Neural crest cell (in vitro differentiated cells): ENCODE measurements at regions not wholly inside any gene's neighbourhood (a gene's known extent, or its start where the extent isn't known, plus 50 kb on each side); places are given as distances from the start of the nearest gene placed in this dataset.

Experiments used
- DNase-seq: peaks from one replicate; pipeline ENCODE4 v3.0.0; 2021; ENCODE audit warnings: low read depth, mixed read lengths, low spot score
- H3K27ac Mint-ChIP-seq: one replicate; pipeline ENCODE4 v1.8.0; 2021; ENCODE audit warnings: mild to moderate bottlenecking, mixed read lengths; ENCODE audit not compliant: unreplicated experiment
- H3K27me3 Mint-ChIP-seq: 2 replicates; pipeline ENCODE4 v1.8.0; 2021; ENCODE audit warnings: low read depth, mild to moderate bottlenecking, mixed read lengths
- H3K36me3 Mint-ChIP-seq: 2 replicates; pipeline ENCODE4 v1.8.0; 2021; ENCODE audit warnings: low read depth, mild to moderate bottlenecking, mixed read lengths
- H3K4me1 Mint-ChIP-seq: 2 replicates; pipeline ENCODE4 v1.8.0; 2021; ENCODE audit warnings: mixed read lengths
- H3K4me3 Mint-ChIP-seq: one replicate; pipeline ENCODE4 v1.8.0; 2021; ENCODE audit warnings: mild to moderate bottlenecking, mixed read lengths
- H3K9me3 Mint-ChIP-seq: 2 replicates; pipeline ENCODE4 v1.8.0; 2021; ENCODE audit warnings: mixed read lengths
- CTCF ChIP-seq: fragments of 200-600 bp; sonication (generic); conservative IDR thresholded peaks from 2 replicates; pipeline ENCODE4 v1.5.0; 2021; ENCODE audit warnings: antibody characterized with exemption, mild to moderate bottlenecking

- Mint-ChIP-seq H3K9me3 (peaks cover 4% of the 10 kb centered on the region), H3K4me3 (no peak overlapping the region), H3K4me1 (no peaks in the 10 kb centered on the region), H3K27me3 (no peaks in the 10 kb centered on the region), H3K36me3 (no peaks in the 10 kb centered on the region), H3K27ac (no peak overlapping the region)
- no peak for TF ChIP-seq CTCF
- DNase-seq = no peak
These were observed 110.7 kb upstream of the CTSC start for GRCh38 chr11:88448131-88448670.

GRCh38 chr11:88447281-88447680 lies 109.7 kb upstream of the CTSC start:
- H3K36me3 Mint-ChIP-seq = no peaks in the 10 kb centered on the region
- peaks cover 4% of the 10 kb centered on the region for H3K9me3 Mint-ChIP-seq
- H3K27ac Mint-ChIP-seq = no peak overlapping the region

GRCh38 chr11:88439356-88439755 lies 101.8 kb upstream of the CTSC start:
- TF ChIP-seq CTCF = no peak
- Mint-ChIP-seq H3K27ac (no peak overlapping the region), H3K9me3 (peaks cover 10% of the 10 kb centered on the region)

More at GRCh38 chr11:88447281-88447680, 109.7 kb upstream of the CTSC start:
- TF ChIP-seq CTCF = no peak
- Mint-ChIP-seq H3K27me3 (no peaks in the 10 kb centered on the region), H3K4me1 (no peaks in the 10 kb centered on the region), H3K4me3 (no peak overlapping the region)
- no peak for DNase-seq

GRCh38 chr11:88438721-88439120 lies 101.2 kb upstream of the CTSC start:
- Mint-ChIP-seq H3K4me1 (no peaks in the 10 kb centered on the region), H3K9me3 (peaks cover 10% of the 10 kb centered on the region), H3K36me3 (no peaks in the 10 kb centered on the region), H3K27ac (no peak overlapping the region), H3K4me3 (no peak overlapping the region), H3K27me3 (no peaks in the 10 kb centered on the region)
- DNase-seq = no peak
- TF ChIP-seq CTCF = no peak

More at GRCh38 chr11:88439356-88439755, 101.8 kb upstream of the CTSC start:
- H3K27me3 Mint-ChIP-seq = no peaks in the 10 kb centered on the region
- no peaks in the 10 kb centered on the region for H3K36me3 Mint-ChIP-seq
- DNase-seq = no peak
- H3K4me1 Mint-ChIP-seq = no peaks in the 10 kb centered on the region
- H3K4me3 Mint-ChIP-seq = no peak overlapping the region

- no peaks in the 10 kb centered on the region for H3K36me3 Mint-ChIP-seq
- H3K27ac Mint-ChIP-seq = no peak overlapping the region
- no peak for DNase-seq
- no peak overlapping the region for H3K4me3 Mint-ChIP-seq
- H3K27me3 Mint-ChIP-seq = no peaks in the 10 kb centered on the region
- peaks cover 10% of the 10 kb centered on the region for H3K9me3 Mint-ChIP-seq
- no peaks in the 10 kb centered on the region for H3K4me1 Mint-ChIP-seq
- no peak for TF ChIP-seq CTCF
These were observed 97.9 kb upstream of the CTSC start for GRCh38 chr11:88435415-88435814.
